ENCODE measurements at regions not wholly inside any gene's neighbourhood (a gene's known extent, or its start where the extent isn't known, plus 50 kb on each side); places are given as distances from the start of the nearest gene placed in this dataset.

DNA sequence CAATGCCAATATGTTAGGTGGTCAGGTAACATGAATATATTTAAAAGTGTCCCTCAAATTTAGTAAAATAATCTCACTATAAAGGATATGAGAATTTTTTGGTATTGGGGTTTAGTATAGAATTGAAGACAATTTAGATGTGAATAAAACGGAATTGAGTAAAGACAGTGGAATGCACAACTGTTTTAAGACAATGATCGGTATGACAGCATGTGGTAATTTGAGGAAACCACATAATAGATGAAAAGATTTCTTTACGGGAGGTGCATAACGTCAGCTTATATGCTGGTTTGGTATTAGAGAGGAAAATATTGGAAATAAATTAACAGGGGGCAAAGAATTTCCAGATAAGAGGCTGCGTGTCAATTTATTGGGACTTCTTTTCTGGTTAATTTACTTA lies 1043.2 kb downstream of the CDH18 start:
- TF ChIP-seq, protein P1, sequence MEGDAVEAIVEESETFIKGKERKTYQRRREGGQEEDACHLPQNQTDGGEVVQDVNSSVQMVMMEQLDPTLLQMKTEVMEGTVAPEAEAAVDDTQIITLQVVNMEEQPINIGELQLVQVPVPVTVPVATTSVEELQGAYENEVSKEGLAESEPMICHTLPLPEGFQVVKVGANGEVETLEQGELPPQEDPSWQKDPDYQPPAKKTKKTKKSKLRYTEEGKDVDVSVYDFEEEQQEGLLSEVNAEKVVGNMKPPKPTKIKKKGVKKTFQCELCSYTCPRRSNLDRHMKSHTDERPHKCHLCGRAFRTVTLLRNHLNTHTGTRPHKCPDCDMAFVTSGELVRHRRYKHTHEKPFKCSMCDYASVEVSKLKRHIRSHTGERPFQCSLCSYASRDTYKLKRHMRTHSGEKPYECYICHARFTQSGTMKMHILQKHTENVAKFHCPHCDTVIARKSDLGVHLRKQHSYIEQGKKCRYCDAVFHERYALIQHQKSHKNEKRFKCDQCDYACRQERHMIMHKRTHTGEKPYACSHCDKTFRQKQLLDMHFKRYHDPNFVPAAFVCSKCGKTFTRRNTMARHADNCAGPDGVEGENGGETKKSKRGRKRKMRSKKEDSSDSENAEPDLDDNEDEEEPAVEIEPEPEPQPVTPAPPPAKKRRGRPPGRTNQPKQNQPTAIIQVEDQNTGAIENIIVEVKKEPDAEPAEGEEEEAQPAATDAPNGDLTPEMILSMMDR (IDR thresholded peaks at IDR 0.05) = no peak
- no peak for TF ChIP-seq POLR2A (IDR thresholded peaks at IDR 0.05)

Data from body of pancreas (tissue), 4 donors.